H9 (cell line): ENCODE measurements at regions not wholly inside any gene's neighbourhood (a gene's known extent, or its start where the extent isn't known, plus 50 kb on each side); places are given as distances from the start of the nearest gene placed in this dataset.

Experiments
- DNase-seq: peaks from one replicate; pipeline ENCODE4 v3.0.0-alpha.2; 2017
- H2AFZ ChIP-seq: one replicate; pipeline ENCODE4 v1.6.1; 2013; ENCODE audit warnings: mild to moderate bottlenecking, low read length, control low read depth, moderate library complexity
- H2AK5ac ChIP-seq: 2 replicates; pipeline ENCODE4 v1.6.1; 2013; ENCODE audit warnings: low read length, control low read depth, mixed read lengths; ENCODE audit not compliant: insufficient read length
- H2BK120ac ChIP-seq: one replicate; pipeline ENCODE4 v1.6.1; 2013; ENCODE audit warnings: low read depth, mild to moderate bottlenecking, low read length, control low read depth, inconsistent platforms; ENCODE audit not compliant: poor library complexity, severe bottlenecking
- H2BK12ac ChIP-seq: 2 replicates; pipeline ENCODE4 v1.6.1; 2013; ENCODE audit warnings: low read length, control low read depth, mixed read lengths, low read depth; ENCODE audit not compliant: insufficient read length
- H2BK15ac ChIP-seq: 2 replicates; pipeline ENCODE4 v1.6.1; 2013; ENCODE audit warnings: low read depth, low read length, control low read depth
- H2BK20ac ChIP-seq: one replicate; pipeline ENCODE4 v1.6.1; 2013; ENCODE audit warnings: low read depth, mild to moderate bottlenecking, low read length, control low read depth, inconsistent platforms; ENCODE audit not compliant: poor library complexity, severe bottlenecking
- H2BK5ac ChIP-seq: 2 replicates; pipeline ENCODE4 v1.6.1; 2013; ENCODE audit warnings: low read length, control low read depth, mixed read lengths; ENCODE audit not compliant: insufficient read length
- H3K14ac ChIP-seq: 2 replicates; pipeline ENCODE4 v1.6.1; 2013; ENCODE audit warnings: low read length, control low read depth; ENCODE audit not compliant: insufficient read depth
- H3K18ac ChIP-seq: 2 replicates; pipeline ENCODE4 v1.6.1; 2013; ENCODE audit warnings: low read depth, mild to moderate bottlenecking, mixed read lengths, low read length, control low read depth; ENCODE audit not compliant: insufficient read length
- H3K23ac ChIP-seq: 2 replicates; pipeline ENCODE4 v1.6.1; 2013; ENCODE audit warnings: low read length, control low read depth, mixed read lengths, low read depth; ENCODE audit not compliant: insufficient read length
- H3K23me2 ChIP-seq: 2 replicates; pipeline ENCODE4 v1.6.1; 2013; ENCODE audit warnings: low read depth, mild to moderate bottlenecking, mixed read lengths, low read length, control low read depth; ENCODE audit not compliant: insufficient read length, poor library complexity, severe bottlenecking
- H3K27ac ChIP-seq: 2 replicates; pipeline ENCODE4 v1.5.1; 2013; ENCODE audit warnings: low read length, control low read depth, mixed read lengths, low read depth; ENCODE audit not compliant: insufficient read length
- H3K27me3 ChIP-seq: 2 replicates; pipeline ENCODE4 v1.6.1; 2013; ENCODE audit warnings: low read length, control low read depth, inconsistent platforms; ENCODE audit not compliant: insufficient read depth
- H3K4ac ChIP-seq: 2 replicates; pipeline ENCODE4 v1.6.1; 2013; ENCODE audit warnings: low read depth, mild to moderate bottlenecking, control low read depth, inconsistent platforms, low read length, moderate library complexity
- H3K4me1 ChIP-seq: 2 replicates; pipeline ENCODE4 v1.6.1; 2013; ENCODE audit warnings: low read length, control low read depth, inconsistent platforms; ENCODE audit not compliant: insufficient read depth
- H3K4me2 ChIP-seq: 2 replicates; pipeline ENCODE4 v1.6.1; 2013; ENCODE audit warnings: low read length, control low read depth, mixed read lengths; ENCODE audit not compliant: insufficient read length, insufficient read depth
- H3K56ac ChIP-seq: 2 replicates; pipeline ENCODE4 v1.6.1; 2013; ENCODE audit warnings: low read depth, mild to moderate bottlenecking, mixed read lengths, low read length, control low read depth; ENCODE audit not compliant: insufficient read length
- H3K79me1 ChIP-seq: 2 replicates; pipeline ENCODE4 v1.6.1; 2013; ENCODE audit warnings: low read depth, mild to moderate bottlenecking, moderate library complexity, low read length, control low read depth, inconsistent platforms; ENCODE audit not compliant: insufficient read depth, poor library complexity, severe bottlenecking
- H3K79me2 ChIP-seq: 2 replicates; pipeline ENCODE4 v1.6.1; 2013; ENCODE audit warnings: low read length, control low read depth, inconsistent platforms; ENCODE audit not compliant: insufficient read depth
- H3K9ac ChIP-seq: 2 replicates; pipeline ENCODE4 v1.6.1; 2013; ENCODE audit warnings: low read length, control low read depth, mixed read lengths; ENCODE audit not compliant: insufficient read length; ENCODE audit errors: extremely low read depth
- H3K9me3 ChIP-seq: one replicate; pipeline ENCODE4 v1.6.1; 2013; ENCODE audit warnings: low read depth, low read length, inconsistent platforms; ENCODE audit not compliant: control insufficient read depth
- H3T11ph ChIP-seq: one replicate; pipeline ENCODE4 v1.6.1; 2013; ENCODE audit warnings: mild to moderate bottlenecking, low read length, control low read depth, inconsistent platforms
- H4K20me1 ChIP-seq: one replicate; pipeline ENCODE4 v1.6.1; 2013; ENCODE audit not compliant: control insufficient read depth, insufficient read length, insufficient read depth
- H4K5ac ChIP-seq: 2 replicates; pipeline ENCODE4 v1.6.1; 2013; ENCODE audit warnings: low read depth, mild to moderate bottlenecking, mixed read lengths, low read length, control low read depth; ENCODE audit not compliant: insufficient read length
- H4K8ac ChIP-seq: replicated peaks from 2 replicates; pipeline ENCODE4 v1.6.1; 2013; ENCODE audit warnings: low read length, control low read depth, mixed read lengths, low read depth; ENCODE audit not compliant: insufficient read length
- H4K91ac ChIP-seq: 2 replicates; pipeline ENCODE4 v1.6.1; 2013; ENCODE audit warnings: low read depth, mild to moderate bottlenecking, moderate library complexity, mixed read lengths, low read length, control low read depth; ENCODE audit not compliant: insufficient read length
- H3K27ac Mint-ChIP-seq, 3 experiments: 2 replicates in 2 of 3; 3 replicates in 1 of 3; pipeline ENCODE4 v1.8.0; 2020 to 2021; ENCODE audit warnings: mixed read lengths in 3 of 3, mild to moderate bottlenecking in 1 of 3, moderate library complexity in 1 of 3
- H3K27me3 Mint-ChIP-seq: 2 replicates; pipeline ENCODE4 v1.8.0; 2021; ENCODE audit warnings: low read depth, mild to moderate bottlenecking, moderate library complexity, mixed read lengths
- H3K36me3 Mint-ChIP-seq, 3 experiments: 2 replicates in 2 of 3; 3 replicates in 1 of 3; pipeline ENCODE4 v1.8.0; 2020 to 2021; ENCODE audit warnings: low read depth in 3 of 3, mixed read lengths in 3 of 3; ENCODE audit not compliant: insufficient read depth in 1 of 3
- H3K4me1 Mint-ChIP-seq, 2 experiments: 2 replicates each; pipeline ENCODE4 v1.8.0; 2020; ENCODE audit warnings: mixed read lengths in 2 of 2
- H3K4me3 Mint-ChIP-seq, 2 experiments: 2 replicates in 1 of 2; 3 replicates in 1 of 2; pipeline ENCODE4 v1.8.0; 2020 to 2021; ENCODE audit warnings: mild to moderate bottlenecking in 2 of 2, mixed read lengths in 2 of 2, moderate library complexity in 1 of 2
- H3K9me3 Mint-ChIP-seq, 2 experiments: 2 replicates in 1 of 2; 3 replicates in 1 of 2; pipeline ENCODE4 v1.8.0; 2020; ENCODE audit warnings: mild to moderate bottlenecking in 2 of 2, mixed read lengths in 2 of 2, moderate library complexity in 1 of 2
- WGBS: extraction: QIAGEN DNeasy Blood & Tissue Kit; methylation state at CpG from one replicate; pipeline ENCODE4 v1.1.7; 2013; ENCODE audit warnings: missing lambda C conversion rate, low lambda C conversion rate, mixed read lengths; ENCODE audit not compliant: insufficient read length; ENCODE audit errors: extremely low coverage; 5-methylcytosine and 5-hydroxymethylcytosine counted together
- TF ChIP-seq, protein P1 (sequence below): fragments of 200-600 bp; sonication (generic); conservative IDR thresholded peaks from 3 replicates; pipeline ENCODE4 v1.8.0; 2021; ENCODE audit warnings: antibody characterized with exemption, mild to moderate bottlenecking

DNA sequence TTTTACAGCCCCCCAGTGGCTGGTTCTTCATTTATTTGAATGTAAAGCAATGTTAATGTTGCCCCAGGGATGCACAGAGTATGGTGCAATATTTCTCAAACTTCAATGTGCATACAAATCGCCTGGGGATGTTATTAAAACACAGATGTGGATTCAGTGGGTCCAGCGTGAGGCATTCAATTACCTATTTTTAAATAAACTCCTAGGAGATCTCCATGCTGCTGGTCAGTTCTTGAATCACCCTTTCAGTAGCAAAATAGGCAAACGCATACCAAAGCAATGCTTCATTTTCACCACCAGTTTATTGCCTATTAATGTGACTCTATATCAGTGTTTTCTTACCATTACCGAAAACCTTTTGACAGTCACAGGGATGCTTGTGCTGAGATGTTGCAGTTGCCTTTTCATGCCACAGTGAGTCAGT, 530.7 kb downstream of the CBLN2 start:
- no CpG with 5 or more reads among the region's 4 CpGs for WGBS
- no peak overlapping the region for H2AK5ac ChIP-seq
- H3K23ac ChIP-seq = no peak overlapping the region
- Mint-ChIP-seq H3K4me3 (no peak overlapping the region), H3K27me3 (no peaks in the 10 kb centered on the region), H3K4me1 (peaks cover 5 to 9% of the 10 kb centered on the region in 2 experiments; a peak in 3 of 4 replicates), H3K9me3 (peaks cover 0 to 2% of the 10 kb centered on the region in 2 experiments; a peak in 2 of 5 replicates), H3K27ac (no peak overlapping the region), H3K36me3 (no peaks in the 10 kb centered on the region)
- no peak overlapping the region for H2AFZ ChIP-seq
- DNase-seq = no peak
- no peak overlapping the region for H3K14ac ChIP-seq
- no peak overlapping the region for H3T11ph ChIP-seq
- no peaks in the 10 kb centered on the region for H3K23me2 ChIP-seq
- no peak overlapping the region for H3K27ac ChIP-seq
- H3K27me3 ChIP-seq = no peaks in the 10 kb centered on the region
- no peak overlapping the region for H2BK120ac ChIP-seq
- H3K9ac ChIP-seq = no peak overlapping the region
- H4K91ac ChIP-seq = no peak overlapping the region
- H3K79me1 ChIP-seq = no peaks in the 10 kb centered on the region
- no peaks in the 10 kb centered on the region for H4K20me1 ChIP-seq
- no peak overlapping the region for H3K4ac ChIP-seq
- no peak overlapping the region for H3K18ac ChIP-seq
- no peak overlapping the region for H3K56ac ChIP-seq
- H3K4me1 ChIP-seq = no peaks in the 10 kb centered on the region
- H4K8ac ChIP-seq = no peak overlapping the region
- no peak overlapping the region for H2BK15ac ChIP-seq
- TF ChIP-seq, protein P1, sequence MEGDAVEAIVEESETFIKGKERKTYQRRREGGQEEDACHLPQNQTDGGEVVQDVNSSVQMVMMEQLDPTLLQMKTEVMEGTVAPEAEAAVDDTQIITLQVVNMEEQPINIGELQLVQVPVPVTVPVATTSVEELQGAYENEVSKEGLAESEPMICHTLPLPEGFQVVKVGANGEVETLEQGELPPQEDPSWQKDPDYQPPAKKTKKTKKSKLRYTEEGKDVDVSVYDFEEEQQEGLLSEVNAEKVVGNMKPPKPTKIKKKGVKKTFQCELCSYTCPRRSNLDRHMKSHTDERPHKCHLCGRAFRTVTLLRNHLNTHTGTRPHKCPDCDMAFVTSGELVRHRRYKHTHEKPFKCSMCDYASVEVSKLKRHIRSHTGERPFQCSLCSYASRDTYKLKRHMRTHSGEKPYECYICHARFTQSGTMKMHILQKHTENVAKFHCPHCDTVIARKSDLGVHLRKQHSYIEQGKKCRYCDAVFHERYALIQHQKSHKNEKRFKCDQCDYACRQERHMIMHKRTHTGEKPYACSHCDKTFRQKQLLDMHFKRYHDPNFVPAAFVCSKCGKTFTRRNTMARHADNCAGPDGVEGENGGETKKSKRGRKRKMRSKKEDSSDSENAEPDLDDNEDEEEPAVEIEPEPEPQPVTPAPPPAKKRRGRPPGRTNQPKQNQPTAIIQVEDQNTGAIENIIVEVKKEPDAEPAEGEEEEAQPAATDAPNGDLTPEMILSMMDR = no peak; the same call in 2 of the 3 replicates
- H2BK12ac ChIP-seq = no peak overlapping the region
- no peak overlapping the region for H2BK5ac ChIP-seq
- no peak overlapping the region for H2BK20ac ChIP-seq
- H3K79me2 ChIP-seq = no peaks in the 10 kb centered on the region
- no peaks in the 10 kb centered on the region for H3K9me3 ChIP-seq
- no peak overlapping the region for H3K4me2 ChIP-seq
- H4K5ac ChIP-seq = no peak overlapping the region
